ENCODE measurements at regions not wholly inside any gene's neighbourhood (a gene's known extent, or its start where the extent isn't known, plus 50 kb on each side); places are given as distances from the start of the nearest gene placed in this dataset.

- TF ChIP-seq CTCF (IDR thresholded peaks at IDR 0.05; ENCODE audit: control extremely low read depth in 1 of 3, insufficient read depth in 1 of 3, low read depth in 1 of 3, low read length in 3 of 3) (no peak), TAF1 (IDR thresholded peaks at IDR 0.05; ENCODE audit: low read depth, low read length) (no peak), CBX8 (IDR thresholded peaks at IDR 0.05; ENCODE audit: borderline replicate concordance, low read depth, low read length) (no peak), ZNF274 (IDR thresholded peaks at IDR 0.05; ENCODE audit: borderline replicate concordance, extremely low read depth, low read length) (no peak), EP300 (IDR thresholded peaks at IDR 0.05; ENCODE audit: borderline replicate concordance in 1 of 2, low read depth in 2 of 2, low read length in 2 of 2) (no peak), CHD1 (IDR thresholded peaks at IDR 0.05; ENCODE audit: low read depth, low read length) (no peak), SIN3A (conservative IDR thresholded peaks at IDR 0.05 in 1 of 2, IDR thresholded peaks at IDR 0.05 in 1 of 2; ENCODE audit: low read depth in 1 of 2, low read length in 2 of 2) (no peak), RAD21 (IDR thresholded peaks at IDR 0.05 in 1 of 2, conservative IDR thresholded peaks at IDR 0.05 in 1 of 2; ENCODE audit: low read depth in 2 of 2, low read length in 2 of 2) (no peak), ASH2L (IDR thresholded peaks at IDR 0.05; ENCODE audit: low read length) (no peak)
These were observed 57.3 kb upstream of the DLX4 start for GRCh38 chr17:49911719-49912118.
